Loucy (cell line): ENCODE measurements at regions not wholly inside any gene's neighbourhood (a gene's known extent, or its start where the extent isn't known, plus 50 kb on each side); places are given as distances from the start of the nearest gene placed in this dataset.

Experiments
- H2AFZ ChIP-seq: fragments of 200-600 bp; sonication (generic); 2 replicates; pipeline ENCODE4 v1.6.0; 2016; ENCODE audit warnings: antibody characterized with exemption, mild to moderate bottlenecking, low read length, moderate library complexity
- H3F3A ChIP-seq: fragments of 200-600 bp; 2 replicates; pipeline ENCODE4 v1.6.0; 2016; ENCODE audit warnings: antibody characterized with exemption, low read depth, mild to moderate bottlenecking
- H3K27me3 ChIP-seq: fragments of 200-600 bp; sonication (generic); 2 replicates; pipeline ENCODE4 v1.6.1; 2014; ENCODE audit warnings: low read length, mild to moderate bottlenecking; ENCODE audit not compliant: insufficient read depth, poor library complexity, severe bottlenecking
- H3K36me3 ChIP-seq: fragments of 200-600 bp; sonication (generic); 2 replicates; pipeline ENCODE4 v1.6.1; 2016; ENCODE audit warnings: low read length; ENCODE audit not compliant: insufficient read depth
- H3K4me1 ChIP-seq: fragments of 200-600 bp; sonication (generic); 2 replicates; pipeline ENCODE4 v1.5.1; 2014; ENCODE audit warnings: low read length, mild to moderate bottlenecking; ENCODE audit not compliant: insufficient read depth, poor library complexity, severe bottlenecking
- H3K4me2 ChIP-seq: fragments of 200-600 bp; sonication (generic); 2 replicates; pipeline ENCODE4 v1.6.0; 2014; ENCODE audit warnings: antibody characterized with exemption, low read length, low read depth, mild to moderate bottlenecking; ENCODE audit not compliant: poor library complexity, severe bottlenecking
- H3K4me3 ChIP-seq: fragments of 200-600 bp; sonication (generic); 2 replicates; pipeline ENCODE4 v1.5.1; 2014; ENCODE audit warnings: low read length, mild to moderate bottlenecking, mixed read lengths; ENCODE audit not compliant: poor library complexity, severe bottlenecking
- H3K79me2 ChIP-seq: fragments of 200-600 bp; sonication (generic); 2 replicates; pipeline ENCODE4 v1.6.1; 2014; ENCODE audit warnings: low read length; ENCODE audit not compliant: insufficient read depth
- H3K9ac ChIP-seq: fragments of 200-600 bp; sonication (generic); 2 replicates; pipeline ENCODE4 v1.6.0; 2014; ENCODE audit warnings: mild to moderate bottlenecking, low read depth, low read length, moderate library complexity; ENCODE audit not compliant: poor library complexity, severe bottlenecking
- H3K9me2 ChIP-seq: fragments of 200-600 bp; sonication (generic); replicated peaks from 2 replicates; pipeline ENCODE4 v1.6.1; 2016; ENCODE audit warnings: low read depth, low read length, mixed read lengths
- H3K9me3 ChIP-seq: fragments of 200-600 bp; sonication (generic); 2 replicates; pipeline ENCODE4 v1.6.1; 2014; ENCODE audit warnings: mild to moderate bottlenecking, antibody characterized with exemption, low read length, low read depth; ENCODE audit not compliant: insufficient read depth
- H4K20me1 ChIP-seq: fragments of 200-600 bp; sonication (generic); 2 replicates; pipeline ENCODE4 v1.6.0; 2014; ENCODE audit warnings: antibody characterized with exemption, low read length, mild to moderate bottlenecking; ENCODE audit not compliant: insufficient read depth, poor library complexity, severe bottlenecking
- CTCF ChIP-seq: fragments of 200-600 bp; sonication (generic); conservative IDR thresholded peaks from 2 replicates; pipeline ENCODE4 v1.5.1; 2014; ENCODE audit warnings: mild to moderate bottlenecking, antibody characterized with exemption, low read length
- EZH2phosphoT487 ChIP-seq: fragments of 200-600 bp; IDR thresholded peaks from 2 replicates; pipeline ENCODE4 v1.6.1; 2018; ENCODE audit warnings: antibody characterized with exemption, mild to moderate bottlenecking, moderate library complexity, borderline replicate concordance

GRCh38 chr14:53735916-53736315 lies 220.7 kb downstream of the BMP4 start:
- Histone ChIP-seq H2AFZ (no peak overlapping the region), H3K9me2 (no peaks in the 10 kb centered on the region), H3K4me3 (no peak overlapping the region), H3K36me3 (no peaks in the 10 kb centered on the region), H3K9me3 (no peaks in the 10 kb centered on the region), H3K4me1 (no peaks in the 10 kb centered on the region), H3F3A (no peaks in the 10 kb centered on the region), H3K27me3 (no peaks in the 10 kb centered on the region), H3K4me2 (no peak overlapping the region), H3K9ac (no peak overlapping the region), H3K79me2 (no peaks in the 10 kb centered on the region), H4K20me1 (no peaks in the 10 kb centered on the region)
- TF ChIP-seq CTCF (no peak), EZH2phosphoT487 (no peak)

- no peak for TF ChIP-seq CTCF
- TF ChIP-seq EZH2phosphoT487 = no peak
- Histone ChIP-seq H4K20me1 (no peaks in the 10 kb centered on the region), H2AFZ (no peak overlapping the region), H3K4me3 (no peak overlapping the region), H3K9me3 (no peaks in the 10 kb centered on the region), H3K4me1 (peaks cover 5% of the 10 kb centered on the region), H3K9me2 (no peaks in the 10 kb centered on the region), H3K36me3 (no peaks in the 10 kb centered on the region), H3F3A (no peaks in the 10 kb centered on the region), H3K27me3 (no peaks in the 10 kb centered on the region), H3K9ac (no peak overlapping the region), H3K79me2 (no peaks in the 10 kb centered on the region), H3K4me2 (no peak overlapping the region)
Measured at GRCh38 chr14:53723221-53723620, 233.4 kb downstream of the BMP4 start.

- H4K20me1 ChIP-seq = no peaks in the 10 kb centered on the region
- H3K36me3 ChIP-seq = no peaks in the 10 kb centered on the region
- no peaks in the 10 kb centered on the region for H3K79me2 ChIP-seq
- TF ChIP-seq EZH2phosphoT487 = no peak
- no peak for TF ChIP-seq CTCF
- no peak overlapping the region for H2AFZ ChIP-seq
- peaks cover 5% of the 10 kb centered on the region for H3K4me1 ChIP-seq
- no peaks in the 10 kb centered on the region for H3K27me3 ChIP-seq
- H3K9me3 ChIP-seq = no peaks in the 10 kb centered on the region
- H3K4me2 ChIP-seq = no peak overlapping the region
- H3F3A ChIP-seq = no peaks in the 10 kb centered on the region
- no peak overlapping the region for H3K4me3 ChIP-seq
- no peaks in the 10 kb centered on the region for H3K9me2 ChIP-seq
- no peak overlapping the region for H3K9ac ChIP-seq
Measured at GRCh38 chr14:53719536-53719935, 237.1 kb downstream of the BMP4 start.
